Epithelial cell of prostate (primary cell): ENCODE measurements at regions not wholly inside any gene's neighbourhood (a gene's known extent, or its start where the extent isn't known, plus 50 kb on each side); places are given as distances from the start of the nearest gene placed in this dataset.

Experiments used
- DNase-seq: peaks from one replicate; pipeline ENCODE4 v3.0.0-alpha.2; 2011; ENCODE audit warnings: low read depth, low spot score
- H3K27ac ChIP-seq: fragments of 450-650 bp; 2 replicates; pipeline ENCODE4 v1.5.1; 2017; ENCODE audit warnings: mild to moderate bottlenecking

DNA sequence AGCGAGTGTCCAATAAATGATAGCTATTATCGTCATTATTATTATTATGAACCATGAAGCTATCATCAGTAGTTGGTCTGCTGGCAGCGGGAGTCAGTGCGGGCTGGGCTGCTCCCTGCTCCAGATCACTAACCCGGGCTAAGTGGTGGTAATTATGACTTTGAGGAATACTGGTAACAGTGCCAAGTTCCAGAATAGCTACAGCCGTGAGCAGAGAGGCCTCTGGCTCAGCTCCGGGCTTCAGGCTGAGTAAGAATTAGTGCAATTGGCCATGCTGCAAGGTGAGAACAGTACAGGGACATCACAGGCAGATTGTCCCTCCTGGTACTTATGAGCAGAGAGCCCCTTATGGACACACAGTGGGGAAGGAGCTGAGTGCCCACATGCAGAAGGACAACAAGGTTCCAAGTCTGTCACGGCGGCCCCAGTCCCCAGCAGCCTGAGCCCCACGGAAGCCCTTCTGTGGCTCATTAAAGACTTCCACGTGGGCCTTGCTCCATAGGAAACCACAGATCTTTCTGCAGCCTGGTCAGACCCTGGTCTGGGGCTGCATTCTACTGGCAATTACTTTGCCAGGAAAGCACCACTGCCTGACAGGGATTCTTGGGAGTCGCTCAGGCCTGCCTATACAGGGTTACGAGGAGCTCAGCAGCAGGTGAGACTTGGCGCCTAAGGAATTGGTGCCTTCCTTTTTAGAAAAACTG is 235.1 kb downstream of the RRAGC start:
- DNase-seq, result no peak

DNA sequence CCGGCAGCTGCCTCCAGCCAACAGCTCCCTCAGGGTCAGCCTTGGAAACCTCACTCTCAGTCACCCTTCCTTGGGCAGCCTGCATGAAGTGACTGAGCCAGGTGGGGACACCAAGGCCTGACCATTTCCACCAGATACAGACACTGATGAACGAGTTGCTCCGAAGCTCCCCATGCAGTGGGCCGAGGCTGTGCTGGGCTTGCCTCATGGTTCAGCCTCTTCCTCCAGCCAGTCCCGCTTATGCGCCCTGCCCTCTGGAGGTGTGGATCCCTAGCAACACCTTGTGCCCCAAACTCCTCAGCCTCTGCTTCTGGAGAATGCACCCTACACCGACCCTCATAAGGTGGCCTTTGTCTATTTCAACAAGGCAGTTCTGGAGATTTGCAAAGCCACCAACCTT is 236.0 kb downstream of the RRAGC start:
- H3K27ac ChIP-seq, result no peak overlapping the region
- no peak for DNase-seq

More for the DNA sequence above, 235.1 kb downstream of the RRAGC start:
- H3K27ac ChIP-seq, result no peak overlapping the region

DNA sequence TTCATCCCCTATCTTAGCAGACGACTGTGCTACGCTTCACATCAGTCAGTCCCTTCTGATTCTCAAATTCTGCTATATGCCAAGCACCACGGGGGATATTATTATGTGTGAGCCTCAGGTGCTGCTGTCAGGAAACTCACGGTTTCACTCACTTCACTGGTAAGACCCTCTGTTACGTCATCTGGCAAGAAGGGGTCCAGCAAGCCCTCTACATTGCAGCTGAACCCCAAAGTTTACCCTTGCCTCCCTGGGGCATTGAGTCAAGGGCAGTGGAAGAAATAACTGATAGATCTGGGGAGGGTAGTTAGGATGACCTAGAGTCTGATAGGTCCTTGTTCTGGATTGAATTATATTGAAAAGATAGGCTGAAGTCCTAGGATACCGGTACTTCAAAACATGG is 237.4 kb downstream of the RRAGC start:
- no peak for DNase-seq
- no peak overlapping the region for H3K27ac ChIP-seq

DNA sequence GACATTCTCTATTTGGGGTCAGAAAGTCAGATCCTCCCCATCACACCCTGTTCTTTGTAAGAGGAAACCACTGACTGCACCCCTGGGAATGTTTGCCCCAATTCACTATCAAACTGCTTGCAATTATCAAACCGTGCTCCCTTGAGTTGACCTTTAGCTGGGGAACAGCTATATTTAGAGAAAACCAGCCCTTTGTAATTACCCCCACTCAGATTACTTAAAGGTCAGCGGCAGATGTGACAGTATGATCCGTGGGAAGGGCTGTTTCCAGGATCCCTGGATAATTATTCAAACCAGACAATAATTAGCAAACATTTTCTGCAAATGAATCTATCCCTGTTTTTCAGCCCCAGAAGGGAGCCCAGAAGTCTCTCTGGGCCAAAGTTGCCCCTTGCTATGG is 242.7 kb downstream of the RRAGC start:
- no peak overlapping the region for H3K27ac ChIP-seq
- no peak for DNase-seq

DNA sequence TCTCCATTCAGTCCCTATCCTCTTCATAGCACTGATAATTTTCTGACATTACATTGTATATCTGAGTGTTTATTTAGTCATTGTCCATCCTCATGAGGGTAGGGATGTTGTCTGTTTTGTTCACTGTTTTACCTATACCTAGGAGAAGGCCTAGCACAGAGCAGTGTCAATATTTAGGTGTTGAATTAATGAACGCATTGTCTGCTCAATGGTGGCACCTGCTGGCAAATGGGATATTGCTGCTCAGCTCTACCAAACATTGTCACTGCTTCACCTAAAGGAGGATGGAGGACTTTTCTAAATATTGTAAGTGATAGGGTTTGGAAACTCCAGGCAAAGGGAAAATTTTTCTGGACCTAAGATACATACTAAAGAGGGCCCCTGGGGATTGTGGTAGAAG is 243.9 kb downstream of the RRAGC start:
- DNase-seq, result no peak
- H3K27ac ChIP-seq, result no peak overlapping the region

DNA sequence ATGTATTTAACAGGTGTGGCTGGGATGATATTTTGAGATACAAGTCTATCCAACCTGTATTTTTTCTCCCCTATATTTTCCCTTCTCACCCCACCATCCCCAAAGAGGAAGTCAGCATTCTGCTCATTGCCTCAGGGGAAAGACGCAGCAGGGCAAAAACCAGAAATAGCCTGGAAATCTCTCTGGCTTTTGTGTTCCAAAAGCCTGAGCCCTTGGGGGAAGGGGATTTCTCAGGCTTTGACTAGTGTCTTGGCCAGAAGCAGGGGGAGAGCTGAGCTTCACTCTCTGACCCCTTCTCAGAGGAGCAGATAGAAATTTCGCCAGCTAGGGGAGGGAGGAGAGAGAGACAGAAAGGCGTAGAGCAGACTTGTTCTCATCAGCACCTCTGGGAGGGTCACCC is 244.7 kb downstream of the RRAGC start:
- no peak overlapping the region for H3K27ac ChIP-seq
- no peak for DNase-seq

DNA sequence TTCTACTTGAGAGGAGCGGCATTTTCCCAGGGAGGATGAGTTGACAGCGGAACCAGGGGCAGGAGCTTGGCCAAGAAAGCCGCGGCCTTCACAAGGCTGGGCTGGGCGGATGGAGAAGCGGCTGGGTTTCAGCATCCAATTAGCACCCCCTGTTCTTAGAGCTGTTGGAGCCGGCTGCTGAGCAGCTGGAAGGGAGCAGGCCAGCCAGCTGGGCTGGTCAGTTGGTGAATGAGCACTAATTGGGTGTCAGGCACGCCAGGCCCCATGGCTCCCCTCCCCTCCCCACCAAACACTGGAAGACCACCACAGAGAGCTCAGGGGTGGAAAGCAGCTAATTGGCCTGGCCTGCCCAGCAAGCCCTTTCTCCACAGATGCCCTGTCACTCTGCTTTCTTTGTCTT is 245.6 kb downstream of the RRAGC start:
- H3K27ac ChIP-seq, result no peak overlapping the region
- DNase-seq, result no peak

DNA sequence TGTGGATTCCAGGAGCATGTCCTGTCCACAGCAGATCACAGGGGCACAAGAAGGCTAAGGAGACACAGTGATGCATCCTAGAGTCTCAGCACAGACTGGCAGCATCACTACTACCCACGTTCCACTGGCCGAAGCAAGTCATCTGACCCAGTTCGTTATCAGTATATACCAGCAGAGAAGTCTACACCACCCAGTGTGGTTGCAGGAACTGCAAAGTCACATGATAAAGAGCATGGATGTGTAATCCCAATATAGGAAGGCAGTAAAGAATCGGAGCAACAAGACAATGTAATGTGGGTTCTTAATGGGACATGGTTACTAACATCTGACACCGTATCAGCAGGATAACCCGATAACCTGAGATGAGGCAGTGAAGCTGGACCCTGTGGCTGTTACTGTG is 246.6 kb downstream of the RRAGC start:
- DNase-seq, result no peak
- no peak overlapping the region for H3K27ac ChIP-seq

DNA sequence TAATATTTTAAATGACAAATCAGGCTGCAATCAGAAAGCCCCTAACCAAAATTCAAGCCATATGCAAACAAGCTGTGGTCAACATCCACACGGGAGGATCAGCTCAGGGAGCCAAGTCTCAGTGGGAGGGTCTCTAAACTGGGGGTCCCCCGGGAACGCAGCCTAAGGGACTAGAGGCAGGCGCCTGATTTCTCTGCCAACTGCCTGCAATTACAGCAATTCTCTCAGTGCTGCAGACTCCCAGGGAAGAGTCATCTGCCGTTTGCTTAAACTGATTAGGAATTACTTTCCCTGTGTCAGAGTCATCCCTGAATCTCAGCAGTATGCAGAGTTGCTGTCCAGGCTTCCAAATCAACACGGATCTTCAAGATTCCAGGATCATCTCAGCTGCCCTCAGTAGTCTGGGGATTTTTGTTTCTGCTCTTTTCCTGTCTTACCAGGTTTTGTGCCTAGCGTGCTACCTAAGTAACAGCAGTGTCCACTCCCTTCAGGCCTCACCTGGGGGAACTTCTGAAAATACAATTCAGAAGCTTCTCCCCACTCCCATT is 247.8 kb downstream of the RRAGC start:
- DNase-seq, result no peak
- no peak overlapping the region for H3K27ac ChIP-seq

DNA sequence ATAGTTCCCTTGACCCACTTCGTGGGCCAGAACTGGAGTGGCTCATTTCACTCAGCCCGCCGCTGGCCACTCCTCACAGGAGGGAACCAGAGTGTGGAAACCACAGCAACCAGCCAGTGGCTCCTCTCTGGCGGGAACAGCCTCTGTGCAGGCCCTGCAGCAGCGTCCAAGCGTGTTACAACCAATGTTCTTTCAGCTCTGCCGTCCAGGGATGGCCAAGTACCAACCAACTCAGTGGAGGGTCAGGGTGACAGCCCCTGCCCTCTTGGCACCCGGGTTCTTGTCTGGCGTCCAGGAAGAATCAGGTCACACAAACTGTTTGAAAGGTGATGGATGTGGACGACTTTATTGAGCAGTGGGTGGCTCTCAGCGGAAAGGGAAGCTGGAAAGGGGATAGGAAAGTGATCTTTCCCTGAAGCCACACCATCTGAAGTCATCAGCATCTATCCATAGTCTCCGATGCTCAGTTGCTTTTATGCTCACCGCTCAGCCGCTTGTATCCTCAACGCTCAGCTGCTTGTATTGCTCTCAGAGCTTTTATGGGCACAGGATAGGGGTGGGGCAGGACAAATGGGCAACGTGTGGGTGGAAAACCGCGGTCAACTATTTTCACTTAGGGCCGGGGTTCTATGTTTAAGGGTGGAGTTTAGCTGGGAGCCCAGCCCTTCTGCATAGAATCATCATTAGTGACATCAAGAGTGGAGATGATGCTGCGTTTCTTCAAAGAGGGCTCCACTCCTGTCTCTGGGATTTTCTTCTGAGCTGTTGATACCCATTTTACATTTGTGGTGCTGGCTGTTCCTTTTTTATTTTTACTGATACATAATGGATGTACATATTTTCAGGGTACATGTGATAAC is 250.2 kb downstream of the RRAGC start:
- no peak for DNase-seq
- H3K27ac ChIP-seq, result no peak overlapping the region

DNA sequence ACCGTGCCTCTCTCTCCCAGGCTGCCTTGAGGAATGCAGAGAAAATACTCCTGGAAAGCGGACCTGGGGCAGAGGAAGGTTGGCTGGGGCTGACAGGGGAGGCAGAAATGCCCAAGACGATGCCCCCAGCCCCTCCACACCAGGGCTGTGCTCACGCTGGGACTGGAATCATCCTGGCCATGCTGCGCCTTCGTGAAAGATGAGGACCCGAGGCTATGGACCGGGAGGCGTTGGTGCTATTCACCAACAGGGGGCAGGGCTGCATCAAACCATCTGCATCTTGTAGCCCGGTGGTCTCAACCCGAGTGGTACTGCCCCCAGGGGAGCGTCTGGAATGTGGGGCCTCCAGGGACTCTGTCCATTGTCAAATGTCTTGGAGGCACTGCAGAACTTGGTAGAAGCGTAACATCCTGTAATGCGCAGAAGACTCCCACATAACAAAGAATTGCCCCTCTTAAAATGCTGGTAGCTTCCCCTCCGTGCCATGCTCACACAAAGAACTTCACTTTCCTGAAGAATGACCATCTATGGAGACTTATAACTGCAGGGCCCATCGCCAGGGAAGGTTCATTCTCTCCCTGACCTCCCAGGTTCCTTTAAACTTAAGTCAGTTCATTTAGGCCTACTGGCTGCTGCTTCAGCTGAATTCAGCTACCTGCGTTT is 251.2 kb downstream of the RRAGC start:
- H3K27ac ChIP-seq, result no peak overlapping the region
- DNase-seq, result no peak

DNA sequence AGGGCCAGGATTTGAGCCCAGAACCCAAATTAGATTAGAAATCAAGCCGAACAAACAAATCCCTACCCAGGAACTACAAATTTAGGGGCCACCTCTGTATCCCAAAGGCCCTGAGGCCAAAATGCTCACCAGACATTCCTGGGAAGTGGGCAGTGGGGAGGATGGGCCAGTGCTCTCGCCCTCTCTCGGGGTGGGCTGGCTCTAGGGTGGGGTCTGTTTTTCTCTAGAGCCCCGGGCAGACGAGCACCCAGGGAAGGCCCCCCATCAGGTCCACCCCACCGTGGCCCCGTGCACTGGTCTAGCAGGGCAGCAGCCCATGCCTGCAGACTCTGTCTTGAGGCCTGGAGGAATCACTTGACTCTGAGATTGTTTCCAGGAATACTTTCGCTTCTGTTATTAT is 252.0 kb downstream of the RRAGC start:
- no peak for DNase-seq
- H3K27ac ChIP-seq, result no peak overlapping the region

DNA sequence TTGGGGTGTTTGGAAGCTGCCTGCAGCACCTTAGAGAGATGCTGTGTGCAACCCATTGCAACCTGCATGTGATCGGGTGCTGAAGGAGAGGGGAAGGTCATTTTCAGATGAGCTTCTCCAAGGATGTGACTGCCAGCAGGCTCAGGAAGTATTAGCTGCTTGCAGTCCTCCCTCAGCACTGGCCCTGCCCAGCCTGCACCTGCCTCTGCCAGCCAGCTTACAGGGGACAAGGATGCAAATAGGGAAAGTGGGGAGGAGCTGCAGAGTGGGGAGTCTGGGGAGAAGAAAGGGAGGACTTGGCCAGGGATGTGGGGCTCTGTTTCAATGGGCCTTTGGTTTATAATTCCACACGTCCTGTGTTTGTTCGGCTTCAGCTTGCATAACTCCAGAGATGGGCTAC is 254.5 kb downstream of the RRAGC start:
- no peak overlapping the region for H3K27ac ChIP-seq
- DNase-seq, result no peak

DNA sequence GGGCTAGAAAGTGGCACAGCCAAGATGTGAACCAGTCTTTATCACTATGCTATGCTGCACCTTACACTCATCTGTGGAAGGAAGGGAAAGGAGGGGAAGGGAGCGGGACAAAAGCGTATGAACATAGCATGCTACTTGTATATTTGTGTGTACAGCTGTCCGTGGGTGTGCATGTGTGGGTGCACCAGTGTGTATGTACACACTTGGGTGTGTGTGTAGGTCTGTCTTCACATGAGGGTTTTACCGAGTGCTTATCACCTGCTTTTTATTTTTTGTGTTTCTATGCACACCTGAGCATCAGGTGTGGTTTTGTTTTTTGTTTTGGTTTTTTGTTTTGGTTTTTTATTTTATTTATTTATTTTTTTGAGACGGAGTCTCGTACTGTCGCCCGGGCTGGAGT is 255.7 kb downstream of the RRAGC start:
- no peak for DNase-seq
- H3K27ac ChIP-seq, result no peak overlapping the region

DNA sequence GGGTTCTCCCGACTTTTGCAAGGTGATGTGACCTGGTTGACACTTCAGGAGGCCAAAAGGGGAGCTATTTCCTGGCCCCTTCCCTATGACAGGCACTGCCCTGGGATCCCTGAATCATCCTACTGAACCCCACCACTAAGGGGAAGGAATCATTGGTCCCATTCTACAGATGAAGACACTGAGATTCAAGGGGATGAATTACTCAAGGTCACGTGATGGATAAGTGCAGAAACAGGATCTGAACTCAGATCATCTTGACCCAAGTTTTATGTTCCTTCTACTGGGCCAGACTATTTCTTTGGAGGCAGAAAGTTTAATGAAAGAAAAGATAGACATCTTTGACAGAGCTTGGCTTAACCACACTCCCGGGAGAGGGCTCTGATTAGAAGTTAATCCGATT is 258.7 kb downstream of the RRAGC start:
- no peak overlapping the region for H3K27ac ChIP-seq
- DNase-seq, result no peak

DNA sequence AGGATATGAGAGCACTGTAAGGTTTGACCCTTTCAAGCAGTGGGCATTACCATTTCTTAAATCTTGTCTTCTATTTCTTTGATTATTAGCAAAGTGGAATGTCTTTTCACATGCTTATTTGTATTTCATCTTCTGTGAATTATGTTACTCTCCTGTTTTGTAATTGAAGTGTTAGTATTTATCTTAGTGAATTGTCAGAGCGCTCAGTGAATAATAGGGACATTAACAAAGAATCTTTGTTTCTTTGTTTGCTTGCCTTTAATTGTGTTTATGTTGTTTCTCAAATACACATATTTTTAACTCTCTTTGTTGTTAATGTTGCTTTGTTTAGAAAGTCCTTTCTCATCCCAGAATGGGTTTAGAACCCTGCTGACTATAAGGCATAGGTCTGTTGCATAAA is 259.3 kb downstream of the RRAGC start:
- no peak overlapping the region for H3K27ac ChIP-seq
- DNase-seq, result no peak

DNA sequence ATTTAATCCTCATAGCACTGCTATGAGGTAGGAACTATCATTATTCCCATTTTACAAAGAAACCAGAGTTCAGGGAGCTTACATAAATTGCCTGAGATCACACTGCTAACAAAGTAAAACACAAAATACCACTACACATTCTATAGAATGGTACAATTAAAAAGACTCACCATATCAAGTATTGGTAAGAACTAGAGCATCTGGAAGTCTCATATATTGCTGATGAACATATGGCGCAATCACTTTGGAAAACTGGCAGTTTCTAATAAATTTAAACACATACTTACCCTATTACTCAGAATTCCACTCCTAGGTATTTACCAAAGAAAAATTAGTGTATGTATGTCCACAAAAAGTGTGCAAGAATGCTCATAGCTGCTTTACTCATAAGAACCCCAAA is 261.5 kb downstream of the RRAGC start:
- DNase-seq, result no peak
- H3K27ac ChIP-seq, result no peak overlapping the region

DNA sequence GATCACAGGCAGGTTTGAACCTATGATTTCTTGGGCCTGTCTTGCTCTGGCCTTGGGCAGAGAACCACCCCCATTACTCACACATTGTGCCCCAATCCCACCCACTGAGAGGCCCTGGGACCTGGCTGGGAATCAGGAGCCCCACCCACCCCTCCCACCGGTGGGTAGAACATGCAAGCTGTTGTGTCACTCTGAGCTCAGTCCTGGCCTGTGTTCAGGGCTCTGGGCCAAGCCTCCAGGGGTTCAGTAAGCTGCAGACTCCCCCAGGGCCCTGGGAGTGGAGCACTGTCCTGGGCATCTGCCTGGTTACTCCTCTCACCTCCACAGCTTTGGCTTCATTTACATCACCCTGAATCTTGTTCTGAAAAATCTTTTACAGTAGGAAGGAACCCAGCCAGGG is 270.5 kb downstream of the RRAGC start:
- H3K27ac ChIP-seq, result no peak overlapping the region
- DNase-seq, result peak; percentile 46

DNA sequence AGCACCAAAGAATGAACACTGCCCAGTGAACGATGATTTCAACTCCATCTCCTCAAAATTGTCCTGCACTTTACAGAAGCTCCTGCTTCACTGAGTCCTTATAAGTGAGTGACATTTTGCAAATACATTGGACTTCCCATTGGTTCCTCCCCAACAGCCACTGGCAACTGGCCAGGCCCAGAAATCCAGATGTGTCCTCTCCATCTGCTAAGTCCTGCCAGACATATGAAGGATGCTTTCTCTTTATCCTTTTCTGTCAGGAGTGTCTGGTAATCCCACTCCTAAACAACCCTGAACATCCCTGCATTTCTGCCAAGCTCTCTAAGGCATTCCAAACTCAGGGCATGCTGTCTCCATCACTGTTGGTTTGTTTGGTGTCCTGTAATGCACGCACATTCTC is 271.8 kb downstream of the RRAGC start:
- no peak for DNase-seq
- H3K27ac ChIP-seq, result no peak overlapping the region

DNA sequence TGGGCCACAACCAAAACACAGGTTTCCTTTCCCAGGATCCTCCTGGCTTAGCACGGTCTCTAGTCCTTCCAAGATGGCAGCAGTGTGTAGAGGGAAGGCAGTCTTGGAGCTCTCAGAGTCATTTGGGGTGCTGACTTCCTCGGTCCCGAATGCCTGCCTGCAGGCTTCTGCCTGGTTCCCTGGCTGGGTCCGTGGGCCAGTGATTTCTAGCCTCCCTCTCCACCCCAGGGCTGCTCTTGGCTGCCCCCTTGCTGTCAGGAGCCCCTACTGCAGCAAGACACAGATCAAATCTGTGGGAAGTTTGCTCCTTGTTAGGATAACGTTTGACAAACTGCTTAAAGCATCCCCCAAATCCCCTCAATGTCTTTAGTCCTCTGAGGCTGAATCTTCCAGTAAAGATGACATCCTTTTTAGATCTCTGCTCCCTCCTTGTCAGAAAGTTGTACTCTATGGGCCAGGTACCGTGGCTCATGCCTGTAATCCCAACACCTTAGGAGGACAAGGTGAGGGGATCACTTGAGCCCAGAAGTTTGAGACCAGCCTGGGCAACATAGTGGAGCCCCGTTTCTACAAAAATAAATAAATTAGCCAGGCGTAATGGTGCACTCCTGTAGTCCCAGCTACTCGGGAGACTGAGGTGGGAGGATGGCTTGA is 272.5 kb downstream of the RRAGC start:
- no peak overlapping the region for H3K27ac ChIP-seq
- DNase-seq, result no peak

DNA sequence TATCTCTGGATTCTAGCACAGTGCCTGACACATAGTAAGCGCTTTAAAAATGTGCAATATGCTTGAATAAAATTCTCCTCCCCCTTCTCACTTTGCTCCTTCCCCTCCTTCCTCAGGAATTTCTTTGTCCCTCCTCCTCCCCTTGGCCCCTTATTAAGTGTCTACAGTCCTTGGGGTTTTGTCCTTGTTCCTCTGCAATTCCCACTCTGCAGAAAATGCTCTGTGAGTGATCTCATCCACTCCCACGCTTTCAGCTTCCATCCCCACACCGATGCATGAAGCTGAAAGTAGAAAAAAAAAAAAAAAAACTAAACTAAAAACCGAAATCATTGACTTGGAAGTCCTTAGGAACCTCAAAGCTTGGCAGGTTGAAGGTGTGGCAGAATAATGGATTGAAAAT is 273.6 kb downstream of the RRAGC start:
- H3K27ac ChIP-seq, result no peak overlapping the region
- no peak for DNase-seq
